Testis (tissue), 2 donors: ENCODE measurements at regions not wholly inside any gene's neighbourhood (a gene's known extent, or its start where the extent isn't known, plus 50 kb on each side); places are given as distances from the start of the nearest gene placed in this dataset.

Source experiments
- POLR2A ChIP-seq: fragments of 450-650 bp; IDR thresholded peaks from one replicate; pipeline ENCODE4 v1.6.1; 2017; ENCODE audit warnings: antibody characterized with exemption, mild to moderate bottlenecking, moderate library complexity
- TF ChIP-seq, protein P1 (sequence below), 3 experiments: fragments of 450-650 bp in 2 of 3; fragments of 200-600 bp in 1 of 3; sonication (generic) in 1 of 3; IDR thresholded peaks; one replicate each; pipeline ENCODE4 v1.5.1; 2016 to 2019; ENCODE audit warnings: antibody characterized with exemption in 3 of 3, mild to moderate bottlenecking in 2 of 3, moderate library complexity in 1 of 3

DNA sequence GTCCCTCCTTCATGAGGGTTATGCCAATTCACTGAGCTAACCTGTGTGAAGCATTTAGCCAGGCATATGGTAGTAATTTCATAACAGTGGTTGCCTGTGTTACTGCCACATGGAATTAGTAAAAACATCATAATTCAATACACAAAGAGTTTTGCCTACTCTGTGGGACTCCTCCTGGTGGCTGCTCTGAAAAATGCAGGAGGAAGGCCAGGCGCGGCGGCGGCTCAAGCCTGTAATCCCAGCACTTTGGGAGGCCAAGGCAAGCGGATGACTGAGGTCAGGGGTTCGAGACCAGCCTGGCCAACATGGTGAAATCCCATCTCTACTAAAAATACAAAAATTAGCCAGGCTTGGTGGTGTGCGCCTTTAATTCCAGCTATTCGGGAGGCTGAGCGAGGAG lies 547.3 kb downstream of the CDK5RAP2 start:
- TF ChIP-seq POLR2A = no peak
- TF ChIP-seq, protein P1, sequence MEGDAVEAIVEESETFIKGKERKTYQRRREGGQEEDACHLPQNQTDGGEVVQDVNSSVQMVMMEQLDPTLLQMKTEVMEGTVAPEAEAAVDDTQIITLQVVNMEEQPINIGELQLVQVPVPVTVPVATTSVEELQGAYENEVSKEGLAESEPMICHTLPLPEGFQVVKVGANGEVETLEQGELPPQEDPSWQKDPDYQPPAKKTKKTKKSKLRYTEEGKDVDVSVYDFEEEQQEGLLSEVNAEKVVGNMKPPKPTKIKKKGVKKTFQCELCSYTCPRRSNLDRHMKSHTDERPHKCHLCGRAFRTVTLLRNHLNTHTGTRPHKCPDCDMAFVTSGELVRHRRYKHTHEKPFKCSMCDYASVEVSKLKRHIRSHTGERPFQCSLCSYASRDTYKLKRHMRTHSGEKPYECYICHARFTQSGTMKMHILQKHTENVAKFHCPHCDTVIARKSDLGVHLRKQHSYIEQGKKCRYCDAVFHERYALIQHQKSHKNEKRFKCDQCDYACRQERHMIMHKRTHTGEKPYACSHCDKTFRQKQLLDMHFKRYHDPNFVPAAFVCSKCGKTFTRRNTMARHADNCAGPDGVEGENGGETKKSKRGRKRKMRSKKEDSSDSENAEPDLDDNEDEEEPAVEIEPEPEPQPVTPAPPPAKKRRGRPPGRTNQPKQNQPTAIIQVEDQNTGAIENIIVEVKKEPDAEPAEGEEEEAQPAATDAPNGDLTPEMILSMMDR (IDR thresholded peaks at IDR 0.05) = peak in 2 of 3 experiments; percentile 16 to 49
